ENCODE measurements at regions not wholly inside any gene's neighbourhood (a gene's known extent, or its start where the extent isn't known, plus 50 kb on each side); places are given as distances from the start of the nearest gene placed in this dataset.
"Not testable (repeated sequence)": the region's sequence is repeated elsewhere in the genome, so short reads cannot be mapped to it uniquely, and the experiment has no call there.

DNA sequence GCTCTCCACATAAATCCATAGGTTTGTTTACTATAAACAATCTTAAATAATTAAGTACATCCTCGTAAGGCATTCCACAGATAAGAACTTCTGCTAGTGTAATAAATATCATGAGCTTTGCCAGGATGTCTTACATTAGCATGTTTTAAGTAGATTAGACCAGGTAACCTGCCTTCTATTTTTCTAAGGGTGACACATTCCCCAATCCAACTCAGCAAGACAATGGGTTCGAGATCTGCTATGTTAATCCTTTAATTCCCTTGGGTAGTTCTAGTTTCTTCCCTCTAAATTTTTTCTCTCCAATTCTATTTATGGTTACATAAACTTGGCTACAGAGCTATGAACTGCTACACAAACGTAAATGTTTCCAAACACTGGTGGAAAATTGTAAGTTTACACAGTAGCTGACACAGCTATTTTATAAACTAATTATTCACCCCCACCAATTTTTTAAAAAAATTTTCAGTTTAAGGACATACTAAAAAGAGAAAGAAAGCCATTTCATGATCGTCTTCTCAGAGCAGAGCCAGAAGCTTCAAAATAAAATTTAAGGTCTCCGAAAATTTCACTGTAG is 386.5 kb upstream of the SLC39A10 start:
- no peak for DNase-seq

DNA sequence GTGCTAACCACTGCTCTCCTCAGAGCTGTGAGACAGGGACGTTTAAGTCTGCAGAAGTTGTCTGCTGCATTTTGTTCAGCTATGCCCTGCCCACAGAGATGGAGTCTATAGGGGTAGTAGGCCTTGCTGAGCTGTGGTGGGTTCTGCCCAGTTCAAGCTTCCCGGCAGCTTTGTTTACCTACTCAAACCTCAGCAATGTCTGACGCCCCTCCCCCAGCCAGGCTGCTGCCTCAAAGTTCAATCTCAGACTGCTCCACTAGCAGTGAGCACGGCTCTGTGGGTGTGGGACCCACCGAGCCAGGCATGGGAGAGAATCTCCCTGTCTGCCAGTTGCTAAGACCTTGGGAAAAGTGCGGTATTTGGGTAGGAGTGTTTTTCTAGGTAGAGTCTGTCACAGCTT is 387.8 kb upstream of the SLC39A10 start:
- no peak for DNase-seq

DNA sequence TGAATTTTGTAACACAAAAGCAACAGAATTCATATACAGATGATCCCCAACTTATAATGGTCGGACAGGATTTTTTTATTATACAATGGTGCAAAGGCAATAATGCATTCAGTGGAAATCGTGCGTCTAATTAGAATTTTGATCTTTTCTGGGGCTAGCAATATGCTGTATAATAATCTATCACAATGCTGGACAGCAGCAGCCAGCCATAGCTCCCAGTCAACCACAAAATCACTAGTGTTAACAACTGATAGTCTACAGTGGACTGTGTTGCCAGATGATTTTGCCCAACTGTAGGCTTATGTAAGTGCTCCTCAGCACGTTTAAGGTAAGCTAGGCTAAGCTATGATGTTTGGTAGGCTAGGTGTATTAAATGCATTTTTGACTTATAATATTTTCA is 399.0 kb upstream of the SLC39A10 start:
- no peak for DNase-seq

- no peak for DNase-seq
Measured at GRCh38 chr2:195252018-195252417, 405.0 kb upstream of the SLC39A10 start.

- no peak for DNase-seq
Measured at GRCh38 chr2:195251214-195251613, 405.8 kb upstream of the SLC39A10 start.

GRCh38 chr2:195238826-195239225 is 418.2 kb upstream of the SLC39A10 start:
- DNase-seq, result no peak

GRCh38 chr2:195238379-195238778 is 418.6 kb upstream of the SLC39A10 start:
- no peak for DNase-seq

- DNase-seq, result not testable (repeated sequence)
Measured at GRCh38 chr2:195228547-195228946, 428.5 kb upstream of the SLC39A10 start.

DNA sequence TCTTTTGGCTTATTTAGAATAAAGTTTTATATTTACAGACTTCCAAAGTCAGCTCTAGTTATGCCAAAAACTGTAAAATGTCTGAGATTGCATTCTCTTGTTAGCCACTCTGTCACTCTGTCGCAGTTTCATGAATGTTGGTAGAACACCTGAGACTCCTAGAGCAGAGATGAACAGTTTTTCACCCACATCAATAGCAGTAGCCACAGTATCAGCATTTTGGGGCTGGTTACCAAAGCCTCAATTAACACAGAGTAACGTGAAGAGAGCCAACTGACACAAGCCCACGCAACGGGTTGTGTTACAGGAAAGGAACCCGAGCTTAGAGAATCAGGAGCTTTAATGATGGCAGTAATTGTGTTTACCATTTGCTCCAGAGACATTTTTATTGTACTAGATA is 443.0 kb upstream of the SLC39A10 start:
- DNase-seq, result no peak

- no peak for DNase-seq
Measured at GRCh38 chr2:195212586-195212985, 444.4 kb upstream of the SLC39A10 start.

- DNase-seq, result no peak
Measured at GRCh38 chr2:195202163-195202845, 454.7 kb upstream of the SLC39A10 start.

DNA sequence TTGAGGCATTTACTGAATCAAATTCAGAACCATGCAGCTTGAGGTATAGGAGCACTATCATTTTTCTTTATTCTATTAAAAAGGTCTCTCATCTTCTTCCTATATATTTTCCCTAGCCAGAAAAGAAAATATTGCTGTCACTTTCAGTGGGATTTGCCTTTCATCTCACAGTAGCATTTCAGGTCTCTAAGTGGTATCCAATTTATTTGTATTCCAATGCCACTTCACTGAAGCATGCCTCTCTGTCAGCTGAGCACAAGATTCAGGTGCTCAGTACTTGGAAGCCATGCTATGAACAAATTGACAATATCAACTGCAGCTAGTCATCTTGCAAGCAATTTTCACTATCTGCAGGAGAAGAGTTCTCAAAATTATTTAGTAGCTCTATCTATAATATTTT is 457.2 kb upstream of the SLC39A10 start:
- DNase-seq, result no peak

GRCh38 chr2:195181059-195181705 is 475.8 kb upstream of the SLC39A10 start:
- no peak for DNase-seq

- DNase-seq, result no peak
Measured at GRCh38 chr2:195168369-195168768, 488.7 kb upstream of the SLC39A10 start.

DNA sequence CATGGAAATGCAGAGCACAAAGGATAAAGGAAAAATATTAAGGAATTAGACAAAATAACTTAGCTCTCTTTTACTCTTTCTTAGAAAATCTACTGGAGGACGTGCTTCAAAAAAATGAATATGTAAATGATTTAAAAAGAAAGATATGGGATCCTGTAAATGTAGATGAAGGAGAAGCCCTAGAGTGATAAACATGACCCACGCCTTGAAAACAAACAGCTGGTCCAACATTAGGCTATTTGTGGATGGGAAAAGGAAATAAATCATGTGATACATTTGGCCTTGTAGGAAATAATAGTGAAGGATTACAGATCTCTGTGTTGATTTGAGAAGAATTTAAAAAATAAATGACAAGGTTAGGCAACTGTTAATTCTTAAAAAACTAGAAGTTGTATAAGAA is 492.1 kb upstream of the SLC39A10 start:
- no peak for DNase-seq

GRCh38 chr2:195162918-195163317 is 494.1 kb upstream of the SLC39A10 start:
- DNase-seq, result no peak

GRCh38 chr2:195162194-195162593 is 494.8 kb upstream of the SLC39A10 start:
- DNase-seq, result no peak

GRCh38 chr2:195160963-195161362 is 496.1 kb upstream of the SLC39A10 start:
- DNase-seq, result no peak

- DNase-seq, result no peak
Measured at GRCh38 chr2:195151711-195152110, 505.3 kb upstream of the SLC39A10 start.

DNA sequence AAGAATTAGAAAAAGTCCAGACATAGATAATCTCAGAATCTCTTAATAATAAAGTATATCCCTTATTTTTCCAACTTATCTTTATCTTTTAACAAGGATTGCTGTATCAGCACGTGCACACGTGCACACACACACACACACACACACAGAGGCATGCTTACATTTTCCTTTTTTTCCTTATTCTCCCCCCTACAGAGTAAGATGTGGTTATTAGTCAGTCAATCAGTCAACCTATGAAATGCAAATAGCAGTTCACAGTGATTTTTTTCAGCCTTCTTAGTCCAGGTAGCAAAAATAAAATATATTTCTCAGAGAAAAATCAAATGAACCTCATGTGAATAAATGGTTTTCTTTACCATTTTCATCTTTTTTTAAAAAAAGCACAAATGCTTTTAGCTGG is 506.2 kb upstream of the SLC39A10 start:
- DNase-seq, result no peak

GRCh38 chr2:195148004-195148403 is 509.0 kb upstream of the SLC39A10 start:
- no peak for DNase-seq

DNA sequence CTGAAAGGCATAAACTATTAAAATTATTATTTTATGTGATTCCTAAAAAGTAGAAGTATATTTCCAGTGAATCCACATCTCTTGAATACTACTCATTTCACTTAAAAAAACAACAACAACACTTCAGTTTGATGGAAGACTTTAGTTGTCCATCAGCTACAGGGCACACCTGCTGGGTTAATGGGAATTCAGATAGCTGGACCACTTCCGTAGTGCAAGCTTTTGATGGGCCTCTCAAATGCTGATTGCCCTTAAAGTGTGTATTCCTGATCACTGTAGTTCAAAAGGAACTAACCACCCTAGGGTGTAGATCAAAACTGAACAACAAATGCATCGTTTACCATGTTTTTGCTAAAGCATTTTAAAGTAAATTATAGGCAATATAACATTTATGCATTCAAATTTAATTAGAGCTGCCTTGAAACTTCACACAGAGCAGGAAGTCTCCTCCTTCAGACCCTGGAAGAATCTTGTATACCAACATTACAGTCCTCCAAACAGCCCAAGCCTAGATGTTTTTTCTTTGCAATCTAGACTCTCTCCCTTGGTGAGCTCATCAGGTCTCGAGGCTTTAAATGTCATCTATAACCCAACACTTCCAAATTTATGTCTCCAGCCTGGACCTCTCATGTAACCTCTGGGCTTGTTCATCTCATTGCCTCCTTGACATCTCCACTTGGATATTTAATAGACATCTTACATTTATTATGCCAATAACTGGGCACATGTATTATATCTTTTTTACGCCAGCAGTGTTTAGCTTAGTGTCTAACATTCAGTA is 510.1 kb upstream of the SLC39A10 start:
- no peak for DNase-seq

DNA sequence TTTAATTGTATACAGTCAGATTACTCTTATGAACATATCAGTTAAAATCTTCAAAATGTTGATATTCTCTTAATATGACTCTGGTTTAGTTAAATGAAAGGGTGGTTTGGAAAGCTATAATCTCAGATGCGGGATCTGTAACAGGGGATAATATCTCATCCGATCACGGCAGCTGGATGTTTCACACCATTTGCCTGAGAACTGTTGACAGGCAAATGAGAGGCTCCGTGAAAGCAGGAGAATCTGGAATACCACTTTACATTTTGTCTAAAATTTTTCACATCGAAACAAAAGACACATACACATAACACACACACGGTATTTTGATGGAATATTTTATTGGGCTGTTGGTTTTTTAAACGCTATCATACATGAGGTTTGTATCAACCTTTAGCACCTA is 518.6 kb upstream of the SLC39A10 start:
- no peak for DNase-seq

DNA sequence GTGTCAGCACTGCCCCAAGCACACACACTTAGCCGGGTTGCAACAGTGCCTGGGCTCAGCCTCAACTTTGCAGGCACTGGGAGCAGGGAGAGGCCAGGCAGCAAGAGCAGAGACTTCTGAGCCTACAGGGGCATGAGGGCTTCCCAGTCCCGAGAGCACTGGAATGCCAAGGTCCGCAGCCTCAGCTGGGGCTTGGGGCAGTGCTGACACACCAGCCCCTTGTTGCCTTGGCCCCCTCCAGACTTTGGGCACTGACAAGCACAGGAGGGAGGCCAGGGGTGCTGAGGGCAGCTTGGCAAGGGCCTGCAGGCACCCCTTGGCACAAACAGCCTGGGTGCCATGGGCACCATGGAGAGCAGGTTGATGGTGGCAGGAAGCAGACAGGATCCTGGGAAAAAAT is 531.1 kb upstream of the SLC39A10 start:
- DNase-seq, result not testable (repeated sequence)
